Middle frontal gyrus (tissue), 1 donor: ENCODE measurements at regions not wholly inside any gene's neighbourhood (a gene's known extent, or its start where the extent isn't known, plus 50 kb on each side); places are given as distances from the start of the nearest gene placed in this dataset.

ENCODE experiments used
- DNase-seq: peaks from one replicate; pipeline ENCODE4 v3.0.0-alpha.2; 2015; ENCODE audit warnings: low spot score; ENCODE audit errors: extremely low spot score

DNA sequence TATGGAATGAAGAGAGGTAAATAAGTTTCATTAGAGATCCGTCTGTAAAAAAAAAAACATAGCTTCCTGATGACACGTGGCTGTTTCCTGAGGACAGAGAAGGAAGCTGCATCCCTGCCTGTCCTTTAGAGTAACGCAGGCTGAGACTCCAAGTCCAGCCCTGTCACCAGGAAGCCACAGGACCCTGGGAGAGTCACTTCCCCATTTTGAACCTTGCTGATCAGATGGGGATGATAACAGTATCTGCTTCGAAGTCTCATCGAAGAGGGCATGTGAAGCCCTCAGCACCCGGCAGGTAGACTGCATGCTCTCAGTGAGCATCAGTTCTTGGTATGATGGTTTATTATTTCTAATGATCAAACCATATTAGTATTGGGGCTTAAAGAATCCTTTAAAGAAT lies 139.1 kb upstream of the KCNG1 start:
- no peak for DNase-seq

DNA sequence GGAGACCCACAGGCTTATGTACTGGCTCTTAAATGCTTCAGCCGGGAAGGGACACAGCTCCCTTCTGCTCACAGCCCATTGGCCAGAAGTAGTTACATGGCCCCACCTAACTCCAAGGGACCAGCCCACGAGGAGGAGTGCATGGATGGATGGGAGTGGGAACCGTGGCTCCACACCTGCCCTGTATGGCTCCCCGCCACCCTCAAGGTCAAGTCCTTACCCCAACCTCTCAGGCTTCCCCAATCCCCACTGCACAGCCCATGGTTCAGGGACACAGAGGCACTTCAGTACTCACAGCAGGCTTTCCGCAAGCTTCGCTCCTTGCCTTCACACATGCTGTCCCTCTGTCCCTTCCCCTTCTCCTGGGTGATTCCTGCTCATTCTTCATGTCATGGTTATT lies 137.9 kb upstream of the KCNG1 start:
- no peak for DNase-seq

DNA sequence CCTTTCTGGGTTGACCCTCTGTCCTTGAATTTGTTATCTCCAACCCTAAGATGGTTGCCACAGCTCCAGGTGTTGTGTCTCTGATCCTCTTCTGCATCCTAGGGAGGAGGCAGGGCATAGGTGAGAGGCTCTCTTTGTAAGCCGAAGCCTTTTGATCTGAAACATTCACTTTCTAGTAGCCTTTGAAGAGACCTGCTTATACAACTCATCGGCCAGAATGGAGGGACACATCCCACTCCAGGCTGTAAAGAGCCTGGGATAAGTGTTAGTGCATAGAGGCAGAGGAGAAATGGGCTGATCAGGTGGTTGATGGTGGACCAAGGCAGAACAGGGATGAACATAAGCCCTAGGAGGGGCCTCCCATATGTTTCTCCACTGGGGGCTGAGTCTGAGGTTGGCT lies 137.1 kb upstream of the KCNG1 start:
- no peak for DNase-seq

DNA sequence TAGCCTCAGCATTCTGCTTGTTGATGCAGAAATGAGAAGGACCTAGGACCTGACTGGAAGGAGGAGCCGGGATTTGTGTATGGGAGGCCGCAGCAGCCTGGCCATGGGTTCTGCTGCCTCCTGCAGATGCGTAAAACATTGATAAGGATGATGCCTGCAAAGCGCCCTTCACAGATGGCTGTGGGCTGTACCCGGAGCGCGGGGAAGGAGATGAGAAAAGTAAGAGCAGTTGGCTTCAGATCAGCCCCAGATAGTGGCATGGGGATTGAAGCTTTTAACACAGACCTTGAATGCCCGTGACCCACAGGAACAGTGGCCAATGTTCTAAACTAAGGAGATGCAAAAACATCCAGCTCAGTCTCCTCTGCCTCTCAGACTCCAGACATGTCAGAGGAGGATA lies 136.4 kb upstream of the KCNG1 start:
- no peak for DNase-seq

DNA sequence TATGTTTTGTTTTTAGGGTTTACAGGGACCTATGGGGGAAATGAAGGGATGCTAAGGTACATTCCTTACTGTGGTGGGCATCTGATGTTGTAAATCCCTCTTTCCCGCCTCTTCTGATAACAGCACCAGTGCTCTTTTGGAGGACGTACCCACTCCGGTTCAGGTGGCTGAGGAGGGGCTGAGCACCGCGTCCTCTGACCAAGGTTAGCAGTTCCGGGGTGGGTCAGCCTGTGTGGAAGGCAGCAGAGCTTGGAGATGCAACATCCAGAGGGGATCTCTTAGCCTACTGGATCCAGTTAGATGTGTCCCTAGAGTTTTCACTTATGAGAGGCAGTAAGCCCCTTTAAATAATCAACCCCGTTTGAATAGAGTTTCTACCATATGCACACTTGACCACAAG lies 135.3 kb upstream of the KCNG1 start:
- no peak for DNase-seq

DNA sequence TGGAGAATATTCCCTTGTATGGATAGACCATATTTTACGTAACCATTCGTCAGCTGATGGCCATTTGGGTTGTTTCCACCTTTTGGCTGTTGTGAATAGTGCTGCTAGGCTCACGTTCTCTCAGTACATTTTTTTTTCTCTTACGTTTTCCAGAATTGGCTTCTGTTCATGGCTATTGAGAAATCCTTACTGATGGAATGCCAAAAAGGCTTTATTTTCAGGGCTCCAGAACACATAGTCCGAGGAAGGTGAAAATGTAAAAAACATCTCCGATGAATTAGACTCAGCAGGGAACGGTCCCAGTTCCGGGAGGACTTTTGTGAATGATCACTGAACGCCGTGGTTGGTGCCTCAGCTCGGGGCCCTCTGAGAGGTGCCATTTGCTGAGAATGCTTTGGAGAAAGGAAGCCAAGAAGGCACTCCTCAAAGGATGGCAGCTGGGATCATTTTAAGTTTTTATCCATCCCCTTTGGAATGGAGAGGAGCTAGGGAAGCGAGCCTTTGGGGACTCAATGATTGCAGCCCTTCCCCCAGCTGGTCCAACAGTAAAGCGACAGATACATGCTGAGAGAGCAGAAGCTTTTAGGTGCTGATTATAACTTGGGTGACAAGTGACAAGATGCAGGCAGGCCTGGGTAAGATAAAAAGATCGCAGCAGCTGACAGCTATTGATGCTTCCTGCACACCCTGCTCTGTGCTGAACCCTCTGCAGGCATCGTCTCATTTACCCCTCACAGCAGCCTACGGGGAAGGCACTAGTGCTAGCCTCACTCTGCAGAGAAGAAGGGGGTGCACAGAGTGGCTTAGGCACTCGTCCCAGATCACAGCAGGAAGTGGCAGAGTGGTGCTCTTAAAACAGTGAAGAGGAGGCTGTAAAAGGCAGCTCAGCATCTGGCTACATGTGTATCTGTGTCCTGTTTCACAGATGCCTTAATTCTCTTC lies 133.4 kb upstream of the KCNG1 start:
- DNase-seq: no peak

DNA sequence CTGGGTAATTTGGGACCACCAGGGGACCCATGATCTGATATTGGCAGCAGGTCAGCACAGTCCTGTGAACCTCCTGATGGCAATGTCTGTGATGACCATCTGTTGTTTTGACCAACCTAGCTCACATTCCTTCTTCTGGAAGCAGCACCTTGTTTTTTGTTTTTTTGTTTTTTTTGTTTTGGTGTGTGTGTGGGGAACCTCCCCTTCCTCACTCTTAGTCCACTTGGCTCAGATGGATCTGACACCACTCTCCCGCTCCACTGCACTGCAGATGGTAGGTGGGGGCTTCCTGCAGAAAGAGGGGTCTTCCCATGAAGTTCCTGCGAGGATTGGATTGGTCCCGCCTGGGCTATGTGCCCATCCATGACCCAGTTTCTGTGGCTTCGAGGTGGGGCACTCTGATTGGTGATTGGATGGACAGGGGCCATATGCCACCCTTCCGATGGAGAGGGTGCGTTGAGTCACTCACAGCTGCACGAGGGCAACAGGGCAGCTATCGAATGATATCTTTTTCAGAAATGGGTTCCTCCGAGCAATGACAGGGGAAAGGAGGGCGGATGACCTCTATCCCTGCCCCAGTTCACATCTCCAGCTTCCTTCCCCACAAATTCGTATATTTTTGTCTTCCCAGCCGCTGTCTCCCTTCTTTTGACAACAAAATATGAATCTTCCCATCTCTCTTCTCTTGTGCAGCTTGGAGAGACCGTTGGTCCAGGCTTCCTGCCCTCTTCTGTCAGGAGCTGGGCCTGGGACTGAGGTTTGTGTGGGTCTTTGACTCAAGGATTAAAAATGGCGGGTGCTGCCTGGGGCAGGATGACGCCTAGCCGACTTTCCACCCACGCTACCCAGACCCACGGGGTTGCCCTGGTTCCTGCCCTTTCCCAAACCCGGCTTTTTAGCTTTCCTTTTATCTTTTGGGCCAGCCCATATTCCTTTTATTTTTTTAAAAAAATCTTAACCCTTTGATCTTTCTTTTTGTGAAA lies 132.1 kb upstream of the KCNG1 start:
- no peak for DNase-seq

DNA sequence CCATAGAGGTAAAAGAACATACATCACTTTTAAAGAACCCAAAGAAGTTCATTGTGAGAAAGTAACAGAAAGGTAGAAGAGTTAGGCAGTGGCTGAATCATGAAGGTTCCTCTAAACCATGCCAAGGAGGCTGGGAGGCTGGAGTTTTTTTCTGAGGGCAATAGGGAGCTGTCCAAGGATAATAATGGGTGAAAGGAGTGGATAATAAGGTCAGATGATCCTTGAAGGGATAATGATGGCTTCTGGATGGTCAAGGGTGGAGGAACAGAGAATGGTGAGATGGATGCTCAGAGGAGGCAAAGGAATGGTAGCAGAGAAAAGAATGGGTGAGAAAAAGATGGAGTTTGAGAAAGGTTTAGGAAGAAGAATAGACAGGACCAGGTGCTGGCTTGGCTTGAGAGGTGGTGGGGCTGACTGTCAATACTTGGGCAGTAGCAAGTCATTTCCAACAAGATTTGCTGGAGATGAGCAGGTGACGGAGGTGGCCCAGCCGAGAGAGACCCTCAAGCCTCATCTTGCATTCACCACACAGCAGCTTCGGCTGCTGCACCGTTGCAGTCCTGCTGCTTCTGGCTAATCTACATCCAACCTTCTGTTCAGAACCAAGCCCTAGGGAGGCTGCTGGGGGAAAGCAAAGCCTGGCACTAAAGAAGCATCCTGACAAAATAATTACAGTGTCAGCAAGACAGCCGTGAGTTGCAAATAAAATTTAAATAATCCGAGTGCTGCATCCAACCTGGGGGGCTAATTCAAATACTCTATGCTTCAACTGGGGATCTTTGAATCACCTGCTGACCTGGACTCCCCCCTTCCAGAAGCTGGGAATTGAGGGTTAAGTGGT lies 131.2 kb upstream of the KCNG1 start:
- no peak for DNase-seq

DNA sequence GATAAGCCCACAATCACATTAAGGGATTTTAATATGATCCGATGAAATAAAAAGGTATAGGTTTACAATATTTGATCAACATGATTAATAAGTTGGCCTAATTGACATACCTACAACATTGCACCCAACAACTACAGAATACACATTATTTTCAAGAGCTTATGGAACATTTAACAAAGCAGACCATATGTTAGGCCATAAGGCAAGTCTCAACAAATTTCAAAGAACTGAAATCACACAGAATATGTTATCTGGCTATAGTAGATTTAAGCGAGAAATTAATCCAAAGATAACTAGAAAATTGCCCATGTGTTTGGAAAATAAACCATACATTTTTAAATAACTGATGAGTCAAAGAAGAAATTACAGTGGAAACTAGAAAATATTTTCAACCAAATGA lies 126.0 kb upstream of the KCNG1 start:
- DNase-seq: no peak

DNA sequence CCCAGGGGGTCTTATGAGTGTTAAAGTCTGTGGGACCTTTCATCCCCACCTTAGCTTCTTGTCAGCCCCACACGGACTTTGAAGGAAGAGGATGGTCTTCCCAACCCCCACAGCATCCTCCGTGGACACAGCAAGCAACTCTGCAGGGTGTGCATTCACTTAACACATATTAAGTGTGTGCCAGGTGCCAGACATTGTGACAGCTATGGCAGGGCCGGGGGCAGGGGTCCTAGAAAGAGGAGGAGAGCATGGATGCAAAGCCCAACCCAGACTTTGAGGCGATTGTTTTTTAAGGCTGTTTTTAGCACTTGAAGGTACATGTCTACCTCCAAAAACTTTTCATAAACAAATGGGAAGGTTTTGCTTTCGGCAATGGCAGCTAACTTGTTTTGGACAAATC lies 121.6 kb upstream of the KCNG1 start:
- DNase-seq: no peak

DNA sequence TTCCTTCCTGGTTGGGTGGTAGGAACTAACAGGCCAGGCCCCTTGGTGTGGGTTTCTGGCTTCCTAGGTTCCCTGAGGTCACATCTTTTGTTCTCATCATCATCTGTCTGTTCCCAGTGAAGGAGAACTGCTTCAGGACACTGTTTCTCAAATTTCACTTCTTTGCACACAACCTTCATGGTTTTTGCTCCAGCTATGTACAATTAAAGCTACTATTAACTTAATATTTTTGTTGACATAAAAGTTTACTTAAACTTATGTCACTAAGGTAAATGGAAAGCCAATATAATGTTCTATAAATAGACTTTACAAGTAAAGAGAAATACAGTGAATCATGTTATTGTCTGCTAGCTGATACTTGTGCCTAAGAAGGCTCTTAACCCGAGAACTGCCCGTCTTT lies 120.7 kb upstream of the KCNG1 start:
- no peak for DNase-seq

DNA sequence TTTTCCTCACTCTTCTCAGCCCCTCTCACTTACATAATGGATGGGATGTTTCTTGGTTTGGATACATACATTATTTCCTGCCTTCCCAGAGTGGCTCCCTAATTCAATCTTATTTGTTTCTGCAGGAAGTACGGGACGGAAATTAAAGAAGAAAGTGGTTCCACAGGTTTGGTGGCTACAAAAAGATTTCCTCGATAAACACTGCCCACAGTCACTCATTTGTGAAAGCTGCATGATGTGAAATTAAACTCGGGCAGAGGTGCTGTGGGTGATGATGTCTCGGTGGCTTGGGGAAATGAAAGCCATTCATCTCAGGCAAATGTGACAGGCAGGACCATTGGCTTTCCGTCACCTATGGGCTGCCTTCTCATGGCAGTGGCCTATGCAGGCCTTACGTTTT lies 119.5 kb upstream of the KCNG1 start:
- no peak for DNase-seq

DNA sequence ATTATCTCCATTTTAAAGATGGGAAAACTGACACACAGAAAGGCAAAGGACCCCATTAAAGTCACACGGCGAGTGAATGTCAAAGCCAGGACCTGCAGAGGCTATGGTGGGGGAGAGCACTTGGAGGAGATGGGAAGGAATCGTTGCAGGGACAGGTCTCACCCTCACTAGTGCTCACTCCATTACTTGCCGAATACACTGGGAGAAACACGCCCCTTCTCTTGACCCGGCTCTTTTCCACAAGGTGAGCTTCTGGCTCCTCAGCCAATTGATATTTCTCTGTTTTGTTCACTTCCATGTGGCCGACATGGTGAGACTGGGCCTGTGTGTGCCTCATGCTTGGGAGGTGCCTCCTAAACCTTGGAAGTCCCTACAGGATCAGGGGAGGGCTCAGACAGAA lies 117.8 kb upstream of the KCNG1 start:
- DNase-seq: no peak

DNA sequence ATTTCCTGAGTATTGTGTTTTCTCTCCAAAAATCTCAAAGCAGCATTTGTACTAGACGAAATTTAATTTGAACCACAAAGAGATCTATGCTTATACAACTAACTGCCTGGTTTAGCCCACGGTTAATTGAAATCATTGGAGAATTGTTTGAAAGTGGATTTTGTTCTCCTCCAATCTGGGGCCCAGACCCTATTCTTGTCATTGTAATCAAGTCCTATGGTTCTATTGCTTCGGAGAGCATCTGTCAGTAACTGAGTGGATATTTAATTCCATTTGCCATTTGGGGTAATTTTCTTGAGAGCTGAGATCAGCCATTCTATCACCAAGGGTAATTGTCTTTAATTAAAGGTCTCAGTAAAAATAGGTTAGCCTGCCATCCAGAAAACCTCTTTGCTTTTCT lies 117.0 kb upstream of the KCNG1 start:
- no peak for DNase-seq

DNA sequence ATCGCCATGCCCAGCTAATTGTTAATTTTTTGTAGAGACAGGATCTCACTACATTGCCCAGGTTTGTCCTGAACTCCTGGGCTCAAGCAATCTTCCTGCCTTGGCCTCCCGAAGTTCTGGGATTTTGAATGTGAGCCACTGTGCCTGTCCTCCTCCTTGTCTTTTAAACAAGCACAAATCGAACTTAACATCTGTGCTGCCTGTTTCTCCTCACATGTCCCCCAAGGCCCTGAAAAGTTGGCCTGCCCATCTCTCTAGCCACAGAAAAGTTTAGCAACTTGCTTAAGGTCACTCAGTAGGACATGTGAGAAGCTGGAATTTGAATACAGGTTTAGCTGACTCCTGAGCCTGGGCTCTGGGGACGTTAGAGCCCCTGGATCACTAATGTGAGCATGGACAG lies 115.7 kb upstream of the KCNG1 start:
- DNase-seq: no peak

DNA sequence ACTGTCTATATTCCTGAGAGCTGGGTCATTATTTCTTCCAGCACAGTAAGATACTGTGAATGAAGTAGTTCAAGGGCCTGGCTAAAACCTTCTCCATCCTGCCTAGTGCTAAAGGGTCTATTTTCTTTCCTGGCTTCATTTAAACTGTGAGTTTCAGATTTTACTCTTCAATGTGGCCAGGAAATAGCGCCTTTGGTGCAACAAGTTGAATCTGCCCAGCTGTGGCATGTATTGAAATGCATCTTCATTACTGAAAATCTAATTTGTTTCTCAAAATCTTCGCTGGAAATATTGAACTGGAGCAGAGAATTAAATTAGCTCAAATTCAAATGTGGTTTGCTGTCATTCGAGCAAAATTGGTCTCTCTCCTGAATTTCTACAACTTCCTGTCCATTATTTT lies 114.6 kb upstream of the KCNG1 start:
- DNase-seq: no peak

DNA sequence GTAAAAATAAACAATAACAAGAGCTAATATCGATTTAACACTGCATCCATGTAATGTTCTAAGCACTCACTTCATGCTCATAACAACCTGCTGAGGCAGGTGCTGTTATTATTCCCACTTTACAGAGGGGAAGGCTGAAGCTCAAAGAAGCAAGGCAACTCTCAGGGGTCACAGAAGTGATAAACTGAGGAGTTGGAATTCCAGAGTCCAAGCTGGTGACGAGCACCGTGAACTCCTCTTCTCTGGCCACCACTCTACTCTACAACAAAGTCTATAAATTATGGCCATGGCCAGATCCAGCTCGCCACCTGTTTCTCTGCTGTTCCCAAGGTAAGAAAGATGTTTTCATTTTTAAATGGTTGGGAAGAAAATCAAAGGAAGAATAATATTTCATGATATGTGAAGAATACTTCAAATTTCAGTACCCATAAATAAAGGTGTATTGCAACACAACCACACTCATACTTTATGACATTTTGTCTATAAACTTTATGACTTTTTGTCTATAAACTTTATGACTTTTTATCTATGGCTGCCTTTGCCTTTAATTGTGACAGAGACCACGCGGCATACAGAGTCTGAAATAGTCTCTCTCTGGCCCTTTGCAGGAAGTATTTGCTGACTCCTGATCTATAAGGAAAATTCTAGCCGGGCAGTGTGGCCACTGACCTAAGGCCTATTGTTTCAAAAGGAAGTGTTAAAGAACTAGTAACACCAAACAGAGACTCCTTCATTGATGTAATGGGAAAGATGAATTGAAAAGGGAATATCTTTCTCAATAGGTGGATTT lies 113.2 kb upstream of the KCNG1 start:
- no peak for DNase-seq

DNA sequence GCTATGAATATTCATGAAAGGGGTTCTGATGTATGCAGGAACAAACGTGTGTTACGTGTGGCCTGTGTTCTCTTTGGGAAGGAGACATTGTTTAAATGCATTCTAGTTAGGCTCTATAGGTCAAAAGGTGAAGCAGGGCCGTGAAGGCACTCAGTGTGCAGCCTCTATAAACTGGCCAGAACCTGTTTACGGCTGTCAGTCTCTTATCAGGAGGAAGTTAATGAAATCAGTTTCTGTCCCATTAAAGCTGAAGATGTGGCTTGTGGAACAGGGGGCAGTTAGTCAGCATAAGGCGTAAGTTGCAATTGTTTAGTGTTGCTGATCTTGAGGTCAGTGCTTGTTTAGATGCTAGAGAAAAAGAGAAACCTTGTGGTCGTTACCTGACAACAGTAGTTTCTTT lies 111.5 kb upstream of the KCNG1 start:
- DNase-seq: no peak

DNA sequence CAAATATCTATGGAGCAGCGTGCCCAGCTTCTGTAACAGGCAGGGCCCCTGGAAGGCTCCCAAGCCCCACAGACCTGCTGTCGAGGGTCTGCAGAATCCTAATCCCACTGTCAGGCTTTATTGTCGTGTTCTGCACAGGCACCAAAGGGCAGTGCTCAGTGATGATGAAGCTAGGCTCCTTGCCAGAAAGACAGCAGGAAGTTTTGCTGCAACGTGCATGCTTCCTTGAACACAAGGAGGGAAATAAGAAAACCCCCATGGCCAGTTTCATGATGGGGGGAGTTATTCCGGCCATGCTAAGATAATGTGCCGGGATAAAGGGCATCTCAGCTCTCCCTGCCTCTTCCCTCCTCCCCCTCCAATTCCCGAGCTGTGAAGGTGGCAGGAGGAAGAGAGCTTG lies 109.4 kb upstream of the KCNG1 start:
- no peak for DNase-seq

DNA sequence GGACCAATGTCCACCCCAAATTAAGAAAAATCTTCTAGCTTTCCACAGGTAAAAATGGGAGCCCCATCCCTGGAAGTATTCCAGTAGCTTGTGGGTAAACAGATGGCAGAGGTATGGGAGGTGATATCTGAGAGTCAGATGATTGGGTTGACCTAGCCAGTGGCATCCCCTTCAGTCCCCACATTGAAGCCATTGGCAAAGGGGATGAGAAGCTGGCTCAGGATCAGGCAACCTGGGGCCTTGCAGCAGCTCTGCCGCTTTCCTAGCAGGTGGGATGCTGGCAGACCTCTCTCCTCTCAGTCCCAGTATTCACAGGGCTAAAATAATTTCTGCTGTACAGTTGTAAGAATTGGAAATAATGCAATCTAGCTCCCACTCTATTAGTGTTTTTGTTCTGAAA lies 108.9 kb upstream of the KCNG1 start:
- no peak for DNase-seq
